Neuronal stem cell (in vitro differentiated cells): ENCODE measurements at regions not wholly inside any gene's neighbourhood (a gene's known extent, or its start where the extent isn't known, plus 50 kb on each side); places are given as distances from the start of the nearest gene placed in this dataset.

Experiments used
- DNase-seq: peaks from one replicate; pipeline ENCODE4 v3.0.0-alpha.2; 2013; ENCODE audit warnings: low spot score
- H2AFZ ChIP-seq: one replicate; pipeline ENCODE4 v1.6.1; 2013; ENCODE audit warnings: mild to moderate bottlenecking, low read length, inconsistent platforms
- H2AK5ac ChIP-seq: 2 replicates; pipeline ENCODE4 v1.6.1; 2013; ENCODE audit warnings: low read depth, mild to moderate bottlenecking, inconsistent platforms, low read length, moderate library complexity, mixed read lengths
- H2BK120ac ChIP-seq: 2 replicates; pipeline ENCODE4 v1.6.1; 2013; ENCODE audit warnings: low read depth, mild to moderate bottlenecking, inconsistent platforms, low read length, moderate library complexity, mixed read lengths
- H2BK12ac ChIP-seq: one replicate; pipeline ENCODE4 v1.6.1; 2013; ENCODE audit warnings: low read length, inconsistent platforms
- H2BK15ac ChIP-seq: 2 replicates; pipeline ENCODE4 v1.6.1; 2013; ENCODE audit warnings: mild to moderate bottlenecking, low read length, inconsistent platforms, mixed read lengths
- H2BK5ac ChIP-seq: one replicate; pipeline ENCODE4 v1.6.1; 2013; ENCODE audit warnings: inconsistent platforms, mild to moderate bottlenecking, low read length, moderate library complexity
- H3K14ac ChIP-seq: one replicate; pipeline ENCODE4 v1.6.1; 2013; ENCODE audit warnings: low read length, inconsistent platforms
- H3K18ac ChIP-seq: 2 replicates; pipeline ENCODE4 v1.6.1; 2013; ENCODE audit warnings: low read length, inconsistent platforms
- H3K23ac ChIP-seq: 2 replicates; pipeline ENCODE4 v1.6.1; 2013; ENCODE audit warnings: low read depth, mild to moderate bottlenecking, mixed read lengths, low read length, inconsistent platforms; ENCODE audit not compliant: poor library complexity
- H3K27ac ChIP-seq: replicated peaks from 3 replicates; pipeline ENCODE4 v1.5.1; 2013; ENCODE audit warnings: low read length, inconsistent platforms
- H3K27me3 ChIP-seq, 3 experiments: 2 replicates each; pipeline ENCODE4 v1.6.1; 2013; ENCODE audit warnings: low read length in 3 of 3, mild to moderate bottlenecking in 2 of 3, inconsistent platforms in 1 of 3, low read depth in 1 of 3, mixed read lengths in 1 of 3, moderate library complexity in 1 of 3; ENCODE audit not compliant: control insufficient read depth in 3 of 3, insufficient read depth in 3 of 3
- H3K36me3 ChIP-seq, 2 donors: replicated peaks in 1 of 2; 2 replicates each; pipeline ENCODE4 v1.6.1; 2013; ENCODE audit warnings: low read length in 2 of 2; ENCODE audit not compliant: control insufficient read depth in 2 of 2, insufficient read depth in 2 of 2
- H3K4ac ChIP-seq: 2 replicates; pipeline ENCODE4 v1.6.1; 2013; ENCODE audit warnings: inconsistent platforms, mild to moderate bottlenecking, low read length, moderate library complexity
- H3K4me1 ChIP-seq, 2 donors: 1 replicate in 1 of 2; 2 replicates in 1 of 2; pipeline ENCODE4 v1.6.1; 2013; ENCODE audit warnings: low read length in 2 of 2, low read depth in 1 of 2; ENCODE audit not compliant: control insufficient read depth in 2 of 2, insufficient read depth in 1 of 2
- H3K4me2 ChIP-seq: one replicate; pipeline ENCODE4 v1.6.1; 2013; ENCODE audit warnings: mild to moderate bottlenecking, low read length, inconsistent platforms; ENCODE audit not compliant: insufficient read depth, poor library complexity, severe bottlenecking
- H3K4me3 ChIP-seq, 2 donors: 2 replicates each; pipeline ENCODE4 v1.5.1; 2013; ENCODE audit warnings: low read length in 2 of 2, mild to moderate bottlenecking in 2 of 2, inconsistent platforms in 1 of 2, moderate library complexity in 1 of 2
- H3K79me1 ChIP-seq: one replicate; pipeline ENCODE4 v1.6.1; 2013; ENCODE audit warnings: low read depth, mild to moderate bottlenecking, inconsistent platforms, low read length, moderate library complexity
- H3K9ac ChIP-seq: one replicate; pipeline ENCODE4 v1.6.1; 2013; ENCODE audit warnings: mild to moderate bottlenecking, low read depth, low read length, inconsistent platforms; ENCODE audit not compliant: poor library complexity
- H3K9me3 ChIP-seq, 2 donors: replicated peaks in 1 of 2; 2 replicates each; pipeline versions ENCODE3 to v1.6.1; 2013; ENCODE audit warnings: low read length in 2 of 2, mild to moderate bottlenecking in 2 of 2, inconsistent platforms in 1 of 2, low read depth in 1 of 2, mixed read lengths in 1 of 2, moderate library complexity in 1 of 2; ENCODE audit not compliant: control insufficient read depth in 2 of 2, insufficient read depth in 1 of 2
- H4K8ac ChIP-seq: one replicate; pipeline ENCODE4 v1.6.1; 2013; ENCODE audit warnings: low read depth, mild to moderate bottlenecking, inconsistent platforms, low read length, moderate library complexity
- H4K91ac ChIP-seq: one replicate; pipeline ENCODE4 v1.6.1; 2013; ENCODE audit warnings: low read length, low read depth, mild to moderate bottlenecking, inconsistent platforms; ENCODE audit not compliant: poor library complexity
- WGBS, 2 donors: extraction: QIAGEN DNeasy Blood & Tissue Kit; methylation state at CpG; one replicate each; pipeline ENCODE4 v1.1.7; 2013; ENCODE audit warnings: missing lambda C conversion rate in 2 of 2, mixed read lengths in 1 of 2; ENCODE audit not compliant: insufficient read length in 2 of 2, insufficient replicate concordance in 1 of 2; ENCODE audit errors: extremely low coverage in 2 of 2; 5-methylcytosine and 5-hydroxymethylcytosine counted together

DNA sequence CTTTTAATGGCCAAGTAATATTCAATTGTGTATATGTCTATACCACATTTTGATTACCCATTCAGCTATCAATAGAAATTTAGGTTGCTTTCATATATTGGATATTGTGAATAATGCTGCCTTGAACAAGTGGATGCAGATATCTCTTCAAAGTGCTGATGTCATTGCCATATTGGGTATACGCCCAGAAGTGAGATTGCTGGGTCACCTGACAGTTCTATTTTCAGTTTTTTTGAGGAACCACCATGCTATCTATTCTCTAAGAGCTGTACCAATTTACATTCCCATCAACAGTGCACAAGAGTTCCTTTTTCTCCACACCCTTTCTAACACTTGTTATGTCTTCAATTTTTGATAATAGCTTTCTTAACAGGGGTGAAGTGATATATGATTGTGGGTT is 306.9 kb downstream of the ZNF516 start:
- no peak for DNase-seq
- WGBS, 2 donors: no CpG with 5 or more reads among the region's 1 CpG
- H3K9me3 ChIP-seq: peaks cover 0 to 3% of the 10 kb centered on the region in 2 donors

GRCh38 chr18:76179257-76179656 is 315.8 kb downstream of the ZNF516 start:
- Histone ChIP-seq H2BK120ac (no peak overlapping the region), H3K79me1 (no peaks in the 10 kb centered on the region)

More for the DNA sequence above, 306.9 kb downstream of the ZNF516 start:
- Histone ChIP-seq H2BK12ac (no peak overlapping the region), H2BK120ac (no peak overlapping the region), H3K4ac (no peak overlapping the region), H3K14ac (no peak overlapping the region), H3K18ac (no peak overlapping the region), H3K27ac (no peak overlapping the region), H2AFZ (no peak overlapping the region), H2AK5ac (no peak overlapping the region), H3K4me1 (no peaks in the 10 kb centered on the region), H3K23ac (no peak overlapping the region), H2BK15ac (no peak overlapping the region), H3K4me3 (no peak overlapping the region), H3K9ac (no peak overlapping the region), H3K27me3 (no peaks in the 10 kb centered on the region), H3K79me1 (no peaks in the 10 kb centered on the region), H2BK5ac (no peak overlapping the region), H4K91ac (no peak overlapping the region), H3K36me3 (no peaks in the 10 kb centered on the region), H3K4me2 (no peak overlapping the region), H4K8ac (no peak overlapping the region)

GRCh38 chr18:76177160-76177559 is 317.9 kb downstream of the ZNF516 start:
- no peaks in the 10 kb centered on the region for H3K36me3 ChIP-seq
- H2AFZ ChIP-seq: no peak overlapping the region
- no peak overlapping the region for H3K4me2 ChIP-seq
- no peak overlapping the region for H2BK15ac ChIP-seq
- H3K23ac ChIP-seq: no peak overlapping the region
- no peak overlapping the region for H3K4me3 ChIP-seq
- H2BK12ac ChIP-seq: no peak overlapping the region
- no peak overlapping the region for H3K18ac ChIP-seq
- no peak overlapping the region for H2BK5ac ChIP-seq
- no peaks in the 10 kb centered on the region for H3K27me3 ChIP-seq
- no peak for DNase-seq
- no CpG with 5 or more reads among the region's 1 CpG for WGBS, 2 donors
- H3K79me1 ChIP-seq: no peaks in the 10 kb centered on the region
- no peak overlapping the region for H3K14ac ChIP-seq
- no peaks in the 10 kb centered on the region for H3K9me3 ChIP-seq
- no peak overlapping the region for H4K91ac ChIP-seq
- H3K4me1 ChIP-seq: no peaks in the 10 kb centered on the region
- no peak overlapping the region for H2BK120ac ChIP-seq
- H4K8ac ChIP-seq: no peak overlapping the region
- no peak overlapping the region for H3K4ac ChIP-seq
- no peak overlapping the region for H3K27ac ChIP-seq
- no peak overlapping the region for H2AK5ac ChIP-seq
- no peak overlapping the region for H3K9ac ChIP-seq

More at GRCh38 chr18:76179257-76179656, 315.8 kb downstream of the ZNF516 start:
- Histone ChIP-seq H3K14ac (no peak overlapping the region), H2BK5ac (no peak overlapping the region), H2BK15ac (no peak overlapping the region), H3K4me1 (no peaks in the 10 kb centered on the region), H3K4me3 (no peak overlapping the region), H4K8ac (no peak overlapping the region), H2AK5ac (no peak overlapping the region), H3K36me3 (no peaks in the 10 kb centered on the region), H4K91ac (no peak overlapping the region), H3K23ac (no peak overlapping the region), H3K18ac (no peak overlapping the region), H2BK12ac (no peak overlapping the region), H3K4me2 (no peak overlapping the region), H3K4ac (no peak overlapping the region), H3K9ac (no peak overlapping the region), H3K27ac (no peak overlapping the region), H3K9me3 (no peaks in the 10 kb centered on the region), H3K27me3 (no peaks in the 10 kb centered on the region), H2AFZ (no peak overlapping the region)
- no CpG with 5 or more reads among the region's 2 CpGs for WGBS, 2 donors
- DNase-seq: no peak

- no peaks in the 10 kb centered on the region for H3K9me3 ChIP-seq
- no peak overlapping the region for H4K8ac ChIP-seq
- H3K27ac ChIP-seq: no peak overlapping the region
- H2BK5ac ChIP-seq: no peak overlapping the region
- no peak overlapping the region for H3K18ac ChIP-seq
- H3K4me2 ChIP-seq: no peak overlapping the region
- no peaks in the 10 kb centered on the region for H3K27me3 ChIP-seq
- H2BK120ac ChIP-seq: no peak overlapping the region
- H4K91ac ChIP-seq: no peak overlapping the region
- H3K4ac ChIP-seq: no peak overlapping the region
- no peak overlapping the region for H3K23ac ChIP-seq
- no CpG with 5 or more reads among the region's 2 CpGs for WGBS, 2 donors
- H3K36me3 ChIP-seq: no peaks in the 10 kb centered on the region
- no peak overlapping the region for H2BK15ac ChIP-seq
- H3K4me1 ChIP-seq: no peaks in the 10 kb centered on the region
- no peaks in the 10 kb centered on the region for H3K79me1 ChIP-seq
- DNase-seq: no peak
- no peak overlapping the region for H2BK12ac ChIP-seq
- no peak overlapping the region for H3K14ac ChIP-seq
- H2AK5ac ChIP-seq: no peak overlapping the region
- H3K9ac ChIP-seq: no peak overlapping the region
- H3K4me3 ChIP-seq: no peak overlapping the region
- H2AFZ ChIP-seq: no peak overlapping the region
These were observed 320.6 kb downstream of the ZNF516 start for GRCh38 chr18:76174451-76174850.
